ENCODE measurements at regions not wholly inside any gene's neighbourhood (a gene's known extent, or its start where the extent isn't known, plus 50 kb on each side); places are given as distances from the start of the nearest gene placed in this dataset.

- no peak for TF ChIP-seq POLR2AphosphoS5 (IDR thresholded peaks at IDR 0.05; ENCODE audit: low read depth, low read length)
- TF ChIP-seq POLR2A (IDR thresholded peaks at IDR 0.05; ENCODE audit: low read depth, low read length) = no peak
- no peak for TF ChIP-seq TAF1 (IDR thresholded peaks at IDR 0.05; ENCODE audit: borderline replicate concordance, low read depth, low read length)
Measured at GRCh38 chr5:156120777-156121176, 206.2 kb upstream of the SGCD start.

All from GM12892 (cell line).